ENCODE measurements at regions not wholly inside any gene's neighbourhood (a gene's known extent, or its start where the extent isn't known, plus 50 kb on each side); places are given as distances from the start of the nearest gene placed in this dataset.
A peak's percentile ranks its signal among the peaks of the same experiment; 100 is the strongest.

- no peak for TF ChIP-seq CTCF (IDR thresholded peaks at IDR 0.05; ENCODE audit: low read depth, low read length)
- H3K36me3 ChIP-seq: no peaks in the 10 kb centered on the region
- H3K4me1 ChIP-seq: peaks cover 23% of the 10 kb centered on the region
- H3K4me3 ChIP-seq (ENCODE audit: low read depth, low read length): no peak overlapping the region
- no peaks in the 10 kb centered on the region for H3K27me3 ChIP-seq
- no peak for DNase-seq
- H3K9me3 ChIP-seq: no peaks in the 10 kb centered on the region
Measured at GRCh38 chr1:232872284-232872683, 67.1 kb downstream of the MAP10 start.

- Histone ChIP-seq H3K9me3 (no peaks in the 10 kb centered on the region), H3K36me3 (no peaks in the 10 kb centered on the region), H3K27me3 (no peaks in the 10 kb centered on the region), H3K4me3 (ENCODE audit: low read depth, low read length) (no peak overlapping the region), H3K4me1 (peaks cover 23% of the 10 kb centered on the region)
- TF ChIP-seq CTCF (IDR thresholded peaks at IDR 0.05; ENCODE audit: low read depth, low read length): no peak
- DNase-seq: peak; percentile 35
Measured at GRCh38 chr1:232872738-232873137, 67.5 kb downstream of the MAP10 start.

GRCh38 chr1:232873412-232873811 is 68.2 kb downstream of the MAP10 start:
- no peak for DNase-seq
- H3K27me3 ChIP-seq: no peaks in the 10 kb centered on the region
- no peak for TF ChIP-seq CTCF (IDR thresholded peaks at IDR 0.05; ENCODE audit: low read depth, low read length)
- no peaks in the 10 kb centered on the region for H3K9me3 ChIP-seq
- H3K4me1 ChIP-seq: peaks cover 23% of the 10 kb centered on the region
- no peak overlapping the region for H3K4me3 ChIP-seq (ENCODE audit: low read depth, low read length)
- H3K36me3 ChIP-seq: no peaks in the 10 kb centered on the region

GRCh38 chr1:232873931-232874330 is 68.7 kb downstream of the MAP10 start:
- H3K36me3 ChIP-seq: no peaks in the 10 kb centered on the region
- H3K4me3 ChIP-seq (ENCODE audit: low read depth, low read length): no peak overlapping the region
- DNase-seq: no peak
- peaks cover 19% of the 10 kb centered on the region for H3K4me1 ChIP-seq
- TF ChIP-seq CTCF (IDR thresholded peaks at IDR 0.05; ENCODE audit: low read depth, low read length): no peak
- no peaks in the 10 kb centered on the region for H3K9me3 ChIP-seq
- no peaks in the 10 kb centered on the region for H3K27me3 ChIP-seq

GRCh38 chr1:232875536-232875935 is 70.3 kb downstream of the MAP10 start:
- no peak for DNase-seq
- Histone ChIP-seq H3K4me1 (peaks cover 14% of the 10 kb centered on the region), H3K9me3 (no peaks in the 10 kb centered on the region), H3K27me3 (no peaks in the 10 kb centered on the region), H3K4me3 (ENCODE audit: low read depth, low read length) (no peak overlapping the region), H3K36me3 (no peaks in the 10 kb centered on the region)
- no peak for TF ChIP-seq CTCF (IDR thresholded peaks at IDR 0.05; ENCODE audit: low read depth, low read length)

- no peaks in the 10 kb centered on the region for H3K9me3 ChIP-seq
- DNase-seq: no peak
- H3K36me3 ChIP-seq: no peaks in the 10 kb centered on the region
- no peaks in the 10 kb centered on the region for H3K27me3 ChIP-seq
- H3K4me3 ChIP-seq (ENCODE audit: low read depth, low read length): no peak overlapping the region
- peaks cover 14% of the 10 kb centered on the region for H3K4me1 ChIP-seq
- TF ChIP-seq CTCF (IDR thresholded peaks at IDR 0.05; ENCODE audit: low read depth, low read length): no peak
Measured at GRCh38 chr1:232876506-232877364, 71.5 kb downstream of the MAP10 start.
